ENCODE measurements at regions not wholly inside any gene's neighbourhood (a gene's known extent, or its start where the extent isn't known, plus 50 kb on each side); places are given as distances from the start of the nearest gene placed in this dataset.

DNA sequence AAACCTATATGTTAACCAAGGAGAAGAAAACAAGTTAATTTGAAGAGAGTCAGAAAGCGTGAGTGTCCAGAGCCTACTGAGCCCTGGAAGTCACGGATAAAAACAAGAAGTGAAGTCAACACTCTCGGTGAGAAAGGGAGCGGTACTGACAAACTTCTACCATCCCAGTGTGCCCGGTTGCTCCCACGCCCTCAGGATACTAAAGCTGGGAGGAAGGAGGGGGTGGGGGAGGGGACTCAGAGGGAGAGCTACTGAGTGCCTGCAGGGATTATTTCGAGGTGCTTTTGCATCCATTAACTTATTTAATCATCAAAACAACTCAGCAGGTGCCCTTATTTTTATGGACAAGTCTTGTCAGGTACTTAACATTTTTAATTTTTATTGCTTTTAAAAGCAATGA lies 166.2 kb downstream of the ZIC5 start:
- no peak for DNase-seq
- intact Hi-C loops (cut with DNase I; ENCODE audit: low total_unique reads): no loop called here
- no peaks in the 10 kb centered on the region for H3K9me3 ChIP-seq
- 47 to 54% (median 50%) methylated on average over 7 of the region's 7 CpGs for WGBS, 5 donors
- H3K27me3 ChIP-seq: no peaks in the 10 kb centered on the region
- no peak for TF ChIP-seq CTCF (IDR thresholded peaks at IDR 0.05)
- TF ChIP-seq POLR2AphosphoS5 (IDR thresholded peaks at IDR 0.05): no peak
- TF ChIP-seq EP300 (IDR thresholded peaks at IDR 0.05): no peak
- TF ChIP-seq POLR2A (IDR thresholded peaks at IDR 0.05): no peak
- no peak overlapping the region for H3K4me3 ChIP-seq
- no peaks in the 10 kb centered on the region for H3K36me3 ChIP-seq
- no peaks in the 10 kb centered on the region for H3K4me1 ChIP-seq
- no peak overlapping the region for H3K27ac ChIP-seq

GRCh38 chr13:99803141-99803540 lies 168.4 kb downstream of the ZIC5 start:
- no peak overlapping the region for H3K4me3 ChIP-seq
- H3K27ac ChIP-seq: no peak overlapping the region
- H3K36me3 ChIP-seq: no peaks in the 10 kb centered on the region
- WGBS, 5 donors: 91 to 93% (median 92%) methylated on average over 3 of the region's 3 CpGs
- no peaks in the 10 kb centered on the region for H3K4me1 ChIP-seq
- H3K9me3 ChIP-seq: no peaks in the 10 kb centered on the region
- H3K27me3 ChIP-seq: no peaks in the 10 kb centered on the region
- no peak for DNase-seq
- intact Hi-C loops (cut with DNase I; ENCODE audit: low total_unique reads): no loop called here
- TF ChIP-seq CTCF (IDR thresholded peaks at IDR 0.05) (no peak), POLR2AphosphoS5 (IDR thresholded peaks at IDR 0.05) (no peak), POLR2A (IDR thresholded peaks at IDR 0.05) (no peak), EP300 (IDR thresholded peaks at IDR 0.05) (no peak)

DNA sequence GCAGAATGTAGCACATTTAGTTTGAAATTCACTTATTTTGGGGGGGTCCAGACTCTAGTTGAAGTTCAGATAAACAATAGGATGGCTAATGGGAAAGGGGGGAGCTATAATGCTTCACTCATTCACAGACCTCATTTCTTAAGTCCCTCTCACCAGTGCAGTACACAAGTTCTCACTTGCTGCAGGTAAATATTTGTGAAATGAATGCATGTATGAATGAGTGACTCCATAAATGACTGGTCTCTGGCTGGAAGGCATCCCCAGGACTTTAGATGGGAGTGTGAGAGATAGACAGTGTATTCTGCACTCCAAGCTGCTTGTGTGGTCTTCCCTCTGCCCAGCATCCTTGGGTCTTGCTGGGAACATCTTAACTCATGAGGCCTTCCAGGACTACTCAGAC lies 169.2 kb downstream of the ZIC5 start:
- Histone ChIP-seq H3K9me3 (no peaks in the 10 kb centered on the region), H3K36me3 (no peaks in the 10 kb centered on the region), H3K4me3 (no peak overlapping the region), H3K4me1 (no peaks in the 10 kb centered on the region), H3K27ac (no peak overlapping the region), H3K27me3 (no peaks in the 10 kb centered on the region)
- intact Hi-C loops (cut with DNase I; ENCODE audit: low total_unique reads): no loop called here
- TF ChIP-seq POLR2AphosphoS5 (IDR thresholded peaks at IDR 0.05) (no peak), EP300 (IDR thresholded peaks at IDR 0.05) (no peak), POLR2A (IDR thresholded peaks at IDR 0.05) (no peak), CTCF (IDR thresholded peaks at IDR 0.05) (no peak)
- no peak for DNase-seq

- no peaks in the 10 kb centered on the region for H3K27me3 ChIP-seq
- intact Hi-C loops (cut with DNase I; ENCODE audit: low total_unique reads): no loop called here
- TF ChIP-seq POLR2AphosphoS5 (IDR thresholded peaks at IDR 0.05) (no peak), POLR2A (IDR thresholded peaks at IDR 0.05) (no peak), CTCF (IDR thresholded peaks at IDR 0.05) (no peak), EP300 (IDR thresholded peaks at IDR 0.05) (no peak)
- H3K27ac ChIP-seq: no peak overlapping the region
- WGBS, 5 donors: 38 to 49% (median 41%) methylated on average over 4 of the region's 4 CpGs
- DNase-seq: no peak
- H3K4me1 ChIP-seq: no peaks in the 10 kb centered on the region
- no peak overlapping the region for H3K4me3 ChIP-seq
- H3K9me3 ChIP-seq: no peaks in the 10 kb centered on the region
- H3K36me3 ChIP-seq: no peaks in the 10 kb centered on the region
Measured at GRCh38 chr13:99800951-99801350, 170.6 kb downstream of the ZIC5 start.
